GM12892 (cell line): ENCODE measurements at regions not wholly inside any gene's neighbourhood (a gene's known extent, or its start where the extent isn't known, plus 50 kb on each side); places are given as distances from the start of the nearest gene placed in this dataset.

Experiments used
- POLR2A ChIP-seq: IDR thresholded peaks from 2 replicates; pipeline ENCODE4 v1.6.1; 2011; ENCODE audit warnings: low read depth, low read length, control low read depth
- POLR2AphosphoS5 ChIP-seq: IDR thresholded peaks from 2 replicates; pipeline ENCODE4 v1.6.1; 2011; ENCODE audit warnings: low read depth, low read length, control low read depth

- TF ChIP-seq POLR2AphosphoS5 (no peak), POLR2A (no peak)
Measured at GRCh38 chr17:65457635-65458257, 103.7 kb downstream of the AXIN2 start.
